Ectodermal cell (in vitro differentiated cells): ENCODE measurements at regions not wholly inside any gene's neighbourhood (a gene's known extent, or its start where the extent isn't known, plus 50 kb on each side); places are given as distances from the start of the nearest gene placed in this dataset.

Experiments used
- H3K27ac ChIP-seq: 2 replicates; pipeline ENCODE4 v1.7.0; 2013; ENCODE audit warnings: mild to moderate bottlenecking, low read depth, low read length; ENCODE audit not compliant: insufficient read depth, poor library complexity, severe bottlenecking
- H3K27me3 ChIP-seq: 2 replicates; pipeline ENCODE4 v1.7.0; 2013; ENCODE audit warnings: mild to moderate bottlenecking, low read length; ENCODE audit not compliant: insufficient read depth, control insufficient read depth, poor library complexity, severe bottlenecking
- H3K36me3 ChIP-seq: one replicate; pipeline ENCODE4 v1.7.0; 2013; ENCODE audit warnings: low read length; ENCODE audit not compliant: control insufficient read depth, insufficient read depth
- H3K4me1 ChIP-seq: one replicate; pipeline ENCODE4 v1.7.0; 2013; ENCODE audit warnings: low read length; ENCODE audit not compliant: control insufficient read depth, insufficient read depth
- H3K4me3 ChIP-seq: 2 replicates; pipeline ENCODE4 v1.7.0; 2013; ENCODE audit warnings: low read depth, low read length, control low read depth; ENCODE audit not compliant: insufficient read depth
- H3K9me3 ChIP-seq: 2 replicates; pipeline ENCODE4 v1.7.0; 2013; ENCODE audit warnings: mild to moderate bottlenecking, low read length, moderate library complexity; ENCODE audit not compliant: control insufficient read depth
- WGBS, 2 experiments: methylation state at CpG; one replicate each; pipeline ENCODE4 v1.1.7; 2013; ENCODE audit warnings: missing lambda C conversion rate in 2 of 2; 5-methylcytosine and 5-hydroxymethylcytosine counted together

GRCh38 chr11:116653206-116653605 lies 119.6 kb downstream of the BUD13 start:
- Histone ChIP-seq H3K27me3 (no peaks in the 10 kb centered on the region), H3K4me3 (no peak overlapping the region), H3K4me1 (no peaks in the 10 kb centered on the region), H3K27ac (no peak overlapping the region), H3K9me3 (peaks cover 2% of the 10 kb centered on the region), H3K36me3 (no peaks in the 10 kb centered on the region)
- WGBS, 2 experiments = 91 to 92% methylated on average over 9 of the region's 9 CpGs

GRCh38 chr11:116651737-116652237 lies 121.0 kb downstream of the BUD13 start:
- H3K4me1 ChIP-seq = no peaks in the 10 kb centered on the region
- WGBS, 2 experiments = 55 to 58% methylated on average over 6 of the region's 6 CpGs
- H3K27me3 ChIP-seq = no peaks in the 10 kb centered on the region
- no peak overlapping the region for H3K27ac ChIP-seq
- H3K4me3 ChIP-seq = no peak overlapping the region
- no peaks in the 10 kb centered on the region for H3K36me3 ChIP-seq
- H3K9me3 ChIP-seq = peaks cover 2% of the 10 kb centered on the region

- H3K27me3 ChIP-seq = no peaks in the 10 kb centered on the region
- H3K27ac ChIP-seq = no peak overlapping the region
- peaks cover 2% of the 10 kb centered on the region for H3K9me3 ChIP-seq
- no peak overlapping the region for H3K4me3 ChIP-seq
- WGBS, 2 experiments = 89% methylated on average over 9 of the region's 9 CpGs
- H3K4me1 ChIP-seq = no peaks in the 10 kb centered on the region
- no peaks in the 10 kb centered on the region for H3K36me3 ChIP-seq
Observed at GRCh38 chr11:116651098-116651736, 121.6 kb downstream of the BUD13 start.

GRCh38 chr11:116650052-116650451 lies 122.7 kb downstream of the BUD13 start:
- Histone ChIP-seq H3K4me1 (no peaks in the 10 kb centered on the region), H3K27ac (no peak overlapping the region), H3K4me3 (no peak overlapping the region), H3K9me3 (no peaks in the 10 kb centered on the region), H3K36me3 (no peaks in the 10 kb centered on the region), H3K27me3 (no peaks in the 10 kb centered on the region)
- 84 to 91% methylated on average over 2 of the region's 2 CpGs for WGBS, 2 experiments

GRCh38 chr11:116649268-116649667 lies 123.5 kb downstream of the BUD13 start:
- H3K4me3 ChIP-seq = no peak overlapping the region
- H3K9me3 ChIP-seq = no peaks in the 10 kb centered on the region
- no peaks in the 10 kb centered on the region for H3K36me3 ChIP-seq
- WGBS, 2 experiments = 93 to 94% methylated on average over 3 to 4 of the region's 4 CpGs
- no peaks in the 10 kb centered on the region for H3K4me1 ChIP-seq
- no peaks in the 10 kb centered on the region for H3K27me3 ChIP-seq
- no peak overlapping the region for H3K27ac ChIP-seq

GRCh38 chr11:116648247-116649174 lies 124.3 kb downstream of the BUD13 start:
- H3K4me3 ChIP-seq = no peak overlapping the region
- no peak overlapping the region for H3K27ac ChIP-seq
- no peaks in the 10 kb centered on the region for H3K27me3 ChIP-seq
- no peaks in the 10 kb centered on the region for H3K9me3 ChIP-seq
- WGBS, 2 experiments = 87 to 89% methylated on average over 2 of the region's 2 CpGs
- no peaks in the 10 kb centered on the region for H3K4me1 ChIP-seq
- no peaks in the 10 kb centered on the region for H3K36me3 ChIP-seq

GRCh38 chr11:116647305-116648080 lies 125.3 kb downstream of the BUD13 start:
- Histone ChIP-seq H3K4me1 (no peaks in the 10 kb centered on the region), H3K4me3 (no peak overlapping the region), H3K36me3 (no peaks in the 10 kb centered on the region), H3K9me3 (no peaks in the 10 kb centered on the region), H3K27me3 (no peaks in the 10 kb centered on the region), H3K27ac (no peak overlapping the region)
- WGBS, 2 experiments = 93% methylated on average over 5 to 7 of the region's 7 CpGs

GRCh38 chr11:116646191-116646590 lies 126.6 kb downstream of the BUD13 start:
- Histone ChIP-seq H3K4me1 (no peaks in the 10 kb centered on the region), H3K4me3 (no peak overlapping the region), H3K27ac (no peak overlapping the region), H3K27me3 (no peaks in the 10 kb centered on the region), H3K36me3 (no peaks in the 10 kb centered on the region), H3K9me3 (no peaks in the 10 kb centered on the region)
- 95 to 99% methylated on average over 3 of the region's 3 CpGs for WGBS, 2 experiments

GRCh38 chr11:116644941-116645305 lies 127.9 kb downstream of the BUD13 start:
- 68% methylated on average over 4 of the region's 4 CpGs for WGBS, 2 experiments
- no peaks in the 10 kb centered on the region for H3K9me3 ChIP-seq
- no peak overlapping the region for H3K4me3 ChIP-seq
- no peaks in the 10 kb centered on the region for H3K4me1 ChIP-seq
- H3K27ac ChIP-seq = no peak overlapping the region
- no peaks in the 10 kb centered on the region for H3K27me3 ChIP-seq
- H3K36me3 ChIP-seq = no peaks in the 10 kb centered on the region
